ENCODE measurements at regions not wholly inside any gene's neighbourhood (a gene's known extent, or its start where the extent isn't known, plus 50 kb on each side); places are given as distances from the start of the nearest gene placed in this dataset.

DNA sequence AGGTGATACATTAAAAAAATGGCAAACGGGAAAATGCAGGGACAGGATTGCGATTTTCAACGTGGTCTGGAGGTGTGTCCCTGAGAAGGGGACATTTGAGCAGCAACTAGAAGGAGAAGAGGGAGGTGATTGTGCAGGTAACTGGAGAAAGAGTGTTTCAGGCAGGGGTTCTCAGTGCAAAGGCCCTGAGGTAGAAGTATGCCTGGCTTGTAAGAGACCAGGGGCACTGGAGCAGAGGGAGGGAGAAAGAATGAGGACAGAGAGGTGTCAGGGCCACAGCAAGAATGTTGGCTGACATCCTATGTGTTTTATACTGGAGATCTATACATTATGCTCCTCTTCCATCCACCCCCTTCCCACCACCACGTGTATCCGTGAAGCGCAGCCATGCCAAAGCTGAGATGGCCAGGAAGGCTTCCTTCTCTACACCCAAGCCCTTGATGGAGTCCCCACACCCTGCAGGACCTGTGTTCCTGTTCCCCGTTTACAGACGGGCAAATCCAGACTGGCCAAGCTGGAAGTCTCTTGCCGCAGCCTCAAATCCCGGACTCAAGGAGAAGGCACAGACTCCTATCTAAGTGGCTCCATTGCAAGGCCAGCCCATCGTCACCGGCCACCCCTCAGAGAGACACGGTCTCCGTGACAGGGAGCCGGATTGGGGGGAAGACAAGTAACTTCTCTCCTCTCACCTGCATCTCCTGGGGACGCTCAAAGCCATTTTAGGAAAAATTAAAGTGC lies 416.1 kb downstream of the MN1 start:
- no peak for DNase-seq (ENCODE audit: low read depth)

DNA sequence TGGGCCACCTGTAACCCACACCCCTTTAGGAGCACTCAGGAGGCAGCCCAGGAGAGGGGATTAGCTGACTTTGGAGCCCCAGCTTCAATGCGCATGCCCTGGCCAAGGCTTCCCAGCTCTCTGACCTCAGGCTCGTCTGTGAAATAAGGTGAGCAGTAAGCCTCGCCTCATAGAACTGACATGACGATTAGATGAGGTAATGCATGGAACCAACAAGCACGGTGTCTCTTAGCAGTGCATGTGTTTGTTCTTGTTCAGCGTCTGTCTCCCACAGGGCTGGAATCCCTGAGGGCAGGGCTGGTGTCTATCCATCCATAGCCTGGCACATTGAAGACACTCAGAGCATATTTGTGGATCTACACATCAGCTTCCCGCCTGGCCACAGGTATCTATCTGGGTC lies 415.4 kb downstream of the MN1 start:
- no peak for DNase-seq (ENCODE audit: low read depth)

DNA sequence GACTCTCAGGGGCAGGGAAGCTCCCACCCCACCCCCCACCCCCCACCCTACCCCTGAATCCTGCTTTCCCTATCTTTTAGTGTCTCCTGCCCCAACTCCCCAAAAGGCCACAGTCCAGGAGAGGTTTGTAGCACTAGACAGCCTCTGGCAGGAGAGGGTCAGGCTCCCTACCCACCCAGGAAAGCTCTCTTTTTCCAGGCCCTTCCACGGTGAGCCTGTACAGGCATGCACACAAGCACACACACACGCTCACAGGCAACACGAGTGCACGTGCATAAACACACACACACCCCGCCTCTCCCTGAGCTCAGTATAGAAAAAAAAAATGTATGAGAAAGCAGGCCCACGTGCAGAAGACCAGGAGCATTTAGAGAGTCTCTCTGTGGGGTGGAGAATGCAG lies 414.0 kb downstream of the MN1 start:
- no peak for DNase-seq (ENCODE audit: low read depth)

DNA sequence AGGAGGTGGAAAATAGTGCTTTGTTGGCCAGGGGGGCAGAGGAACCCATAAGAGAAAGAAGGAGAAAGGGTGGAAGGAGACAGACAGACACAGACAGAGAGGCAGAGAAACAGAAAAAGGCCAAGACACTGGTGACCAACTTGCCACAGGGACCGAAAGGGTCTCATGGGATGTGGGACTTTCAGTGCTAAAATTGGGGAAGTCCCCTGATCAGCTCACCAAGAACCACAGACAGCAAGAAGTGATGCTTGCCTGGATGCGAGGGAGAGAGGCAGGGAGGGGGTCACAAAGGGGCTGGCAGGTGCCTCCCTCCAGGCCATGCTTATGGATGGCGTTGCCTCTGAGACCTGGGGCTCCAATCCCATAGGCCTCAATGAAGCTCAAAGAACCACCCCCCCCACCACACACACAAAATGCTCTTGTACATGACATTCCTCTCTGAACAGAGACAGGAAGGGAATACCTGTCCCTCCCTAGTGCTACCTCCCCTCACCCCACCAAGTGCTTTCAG lies 413.4 kb downstream of the MN1 start:
- DNase-seq (ENCODE audit: low read depth): no peak

DNA sequence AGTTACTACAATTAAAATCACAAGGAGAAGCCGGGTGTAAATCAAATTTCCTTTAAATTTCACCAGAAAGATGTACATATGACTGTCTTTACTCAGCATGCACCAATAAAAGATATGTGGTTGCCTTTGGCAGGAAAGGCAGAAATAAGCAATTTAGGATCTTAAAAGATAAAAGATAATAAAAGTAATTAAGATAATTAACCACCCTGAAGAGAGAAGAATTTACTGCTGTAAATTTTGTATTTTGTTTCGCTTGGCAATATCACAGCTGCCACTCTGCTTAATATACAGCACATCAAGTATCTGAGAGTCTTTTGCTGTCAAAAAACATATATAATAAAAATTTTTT lies 411.9 kb downstream of the MN1 start:
- DNase-seq (ENCODE audit: low read depth): no peak

- DNase-seq (ENCODE audit: low read depth): peak; percentile 35
These were observed 410.3 kb downstream of the MN1 start for GRCh38 chr22:27391092-27391770.

- DNase-seq (ENCODE audit: low read depth): no peak
These were observed 408.2 kb downstream of the MN1 start for GRCh38 chr22:27393371-27393770.

DNA sequence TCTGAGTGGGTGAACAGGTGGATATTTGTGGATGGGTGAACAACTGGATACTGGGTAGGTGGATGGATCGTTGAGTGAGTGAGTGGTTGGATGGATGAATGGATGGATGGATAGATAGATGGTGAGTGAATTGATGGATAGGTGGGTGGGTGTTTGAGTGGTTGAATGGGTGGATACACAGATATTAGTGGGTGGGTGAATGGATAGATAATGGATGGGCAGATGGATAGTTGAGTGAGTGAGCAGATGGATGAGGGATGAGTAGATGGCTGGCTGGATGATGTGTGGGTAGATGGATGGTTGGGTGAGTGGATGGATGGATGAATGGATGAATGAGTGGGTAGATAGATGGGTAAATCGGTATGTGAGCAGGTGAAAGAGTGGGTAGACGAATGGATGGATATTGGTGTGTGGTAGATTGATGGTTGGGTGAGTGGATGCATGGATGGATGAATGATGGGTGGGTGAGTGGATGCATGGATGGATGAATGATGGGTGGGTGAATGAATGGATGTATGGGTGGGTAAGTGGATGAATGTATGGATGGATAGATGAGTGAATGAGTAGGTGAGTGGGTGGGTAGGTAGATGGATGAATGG lies 406.7 kb downstream of the MN1 start:
- DNase-seq (ENCODE audit: low read depth): no peak

- no peak for DNase-seq (ENCODE audit: low read depth)
These were observed 404.3 kb downstream of the MN1 start for GRCh38 chr22:27397036-27397953.

DNA sequence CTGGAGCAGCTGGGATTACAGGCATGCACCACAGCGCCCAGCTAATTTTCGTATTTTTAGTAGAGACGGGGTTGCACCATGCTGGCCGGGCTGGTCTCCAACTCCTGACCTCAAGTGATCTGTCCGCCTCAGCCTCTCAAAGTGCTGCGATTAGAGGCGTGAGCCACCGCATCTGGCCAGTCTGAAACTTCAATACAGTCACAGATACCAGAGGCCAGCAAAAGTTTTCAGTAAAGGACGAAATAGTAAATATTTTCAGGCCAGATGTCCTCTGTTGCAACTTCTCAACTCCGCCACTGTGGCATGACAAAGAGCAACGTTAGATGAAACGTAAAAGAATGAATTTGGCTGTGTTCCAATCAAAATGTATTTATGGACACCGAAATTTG lies 403.6 kb downstream of the MN1 start:
- DNase-seq (ENCODE audit: low read depth): no peak

DNA sequence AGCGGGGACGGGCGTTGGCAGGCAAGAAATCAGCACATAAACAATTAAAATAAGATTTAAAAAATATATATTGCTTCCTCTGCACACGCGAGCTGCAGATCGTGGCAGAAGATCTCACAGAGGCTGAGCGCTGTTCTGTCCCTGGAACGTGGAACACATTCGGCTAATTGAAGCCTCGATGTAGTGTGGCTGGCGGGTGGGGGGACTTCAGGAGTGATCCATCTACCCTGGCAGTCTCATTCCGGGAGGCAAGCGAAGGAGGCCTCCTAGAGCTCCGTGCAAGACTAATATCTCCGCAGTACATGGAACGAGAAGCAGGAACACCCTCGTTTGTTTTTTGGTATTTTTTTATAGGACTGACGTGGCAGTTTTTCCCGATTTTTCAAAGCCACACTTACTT lies 402.4 kb downstream of the MN1 start:
- no peak for DNase-seq (ENCODE audit: low read depth)

- DNase-seq (ENCODE audit: low read depth): no peak
These were observed 400.7 kb downstream of the MN1 start for GRCh38 chr22:27400811-27401210.

DNA sequence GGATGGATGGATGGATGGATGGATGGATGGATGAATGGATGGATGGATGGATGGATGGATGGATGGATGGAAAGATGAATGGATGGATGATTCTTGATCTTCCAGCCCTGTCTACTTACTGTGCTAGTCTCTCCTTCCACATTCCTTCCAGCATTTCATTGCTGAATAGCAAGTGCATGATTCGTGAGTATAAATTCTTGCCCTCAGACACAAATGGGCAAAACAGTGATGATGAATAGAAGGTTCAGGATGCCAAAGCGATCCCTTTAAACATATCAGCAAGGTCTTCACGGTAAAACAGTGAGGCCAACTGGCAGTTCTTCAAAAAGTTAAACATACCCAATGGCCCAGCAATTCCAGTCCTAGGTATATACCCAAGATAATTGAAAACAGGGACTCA lies 400.2 kb downstream of the MN1 start:
- DNase-seq (ENCODE audit: low read depth): no peak

GRCh38 chr22:27404441-27404840 lies 397.1 kb downstream of the MN1 start:
- DNase-seq (ENCODE audit: low read depth): no peak

GRCh38 chr22:27405672-27406388 lies 395.7 kb downstream of the MN1 start:
- DNase-seq (ENCODE audit: low read depth): no peak

GRCh38 chr22:27406389-27406861 lies 395.1 kb downstream of the MN1 start:
- DNase-seq (ENCODE audit: low read depth): no peak

DNA sequence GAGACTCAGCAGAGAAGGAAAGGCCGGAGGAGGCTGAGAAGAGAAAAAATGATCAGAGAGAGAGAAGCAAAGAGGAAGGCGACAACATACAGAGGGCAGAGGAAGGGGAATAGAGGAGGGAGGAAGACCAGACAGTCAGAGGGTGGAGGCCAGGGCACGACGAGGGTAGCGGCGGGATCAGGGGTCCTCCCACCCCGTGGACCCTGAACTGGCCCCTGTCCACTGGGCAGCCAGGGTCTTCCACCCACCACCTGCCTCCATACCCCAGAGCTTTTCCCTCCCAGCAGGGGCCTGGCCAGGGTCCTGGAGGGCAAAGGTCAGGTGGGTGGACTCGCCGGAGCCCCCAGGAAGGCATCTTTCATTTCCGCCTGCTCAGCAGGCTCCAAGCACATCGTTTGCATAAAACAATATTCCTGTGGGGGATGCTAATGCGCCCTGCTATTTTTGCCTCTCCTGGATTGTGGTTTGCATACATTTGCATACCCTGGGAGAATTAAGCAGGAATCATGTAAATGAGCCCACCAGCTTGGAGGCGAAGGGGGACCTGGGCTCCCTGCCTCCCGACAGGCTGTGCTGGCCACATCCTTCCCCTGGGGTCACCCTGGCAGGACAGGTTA lies 394.1 kb downstream of the MN1 start:
- no peak for DNase-seq (ENCODE audit: low read depth)

GRCh38 chr22:27408068-27408467 lies 393.5 kb downstream of the MN1 start:
- DNase-seq (ENCODE audit: low read depth): no peak

- DNase-seq (ENCODE audit: low read depth): no peak
These were observed 392.3 kb downstream of the MN1 start for GRCh38 chr22:27409299-27409698.

DNA sequence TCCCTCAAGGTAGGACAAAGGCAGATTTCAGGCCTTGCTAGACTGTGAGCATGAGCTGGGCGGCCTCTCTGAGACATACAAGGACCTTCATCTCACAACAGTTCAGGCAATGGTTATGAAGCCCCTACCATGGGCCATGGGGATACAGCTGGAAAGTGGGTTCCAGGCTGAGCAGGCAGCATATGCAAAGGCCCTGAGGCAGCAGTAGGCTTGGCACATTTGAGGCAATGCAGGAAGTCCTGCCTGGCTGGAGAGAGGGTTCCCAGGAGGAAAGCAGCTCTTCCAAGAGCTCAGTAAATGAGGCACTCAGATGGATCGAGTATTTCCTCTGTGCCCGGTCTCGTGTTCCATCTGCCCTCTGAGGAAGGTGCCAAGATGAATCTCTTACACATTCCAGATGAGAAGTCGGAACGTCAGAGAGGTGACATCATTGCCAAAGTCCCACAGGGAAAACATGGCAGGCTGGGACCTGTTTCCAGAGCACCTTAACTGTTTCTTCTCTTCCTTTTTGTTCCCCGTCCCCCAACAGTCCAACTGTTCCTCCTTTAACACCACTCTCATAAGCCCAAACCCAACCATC lies 388.6 kb downstream of the MN1 start:
- DNase-seq (ENCODE audit: low read depth): no peak

Measured in forelimb muscle (tissue), 1 donor.